KMS-11 (cell line): ENCODE measurements at regions not wholly inside any gene's neighbourhood (a gene's known extent, or its start where the extent isn't known, plus 50 kb on each side); places are given as distances from the start of the nearest gene placed in this dataset.
A peak's percentile ranks its signal among the peaks of the same experiment; 100 is the strongest.

Source experiments
- H2AFZ ChIP-seq: fragments of 200-600 bp; sonication (generic); 2 replicates; pipeline ENCODE4 v1.6.1; 2016; ENCODE audit warnings: antibody characterized with exemption, mixed run types, low read depth
- H3K27ac ChIP-seq: fragments of 200-600 bp; sonication (generic); 2 replicates; pipeline ENCODE4 v1.6.1; 2016; ENCODE audit warnings: mild to moderate bottlenecking, mixed run types
- H3K27me3 ChIP-seq: fragments of 200-600 bp; sonication (generic); 2 replicates; pipeline ENCODE4 v1.6.1; 2017; ENCODE audit warnings: mild to moderate bottlenecking, low read depth, mixed run types, moderate library complexity; ENCODE audit not compliant: insufficient read depth
- H3K36me3 ChIP-seq: fragments of 200-600 bp; sonication (generic); 2 replicates; pipeline ENCODE4 v1.6.1; 2017; ENCODE audit warnings: mild to moderate bottlenecking, mixed run types; ENCODE audit not compliant: insufficient read depth
- H3K4me1 ChIP-seq: fragments of 200-600 bp; sonication (generic); 2 replicates; pipeline ENCODE4 v1.6.1; 2016; ENCODE audit warnings: mild to moderate bottlenecking, low read depth, mixed run types; ENCODE audit not compliant: poor library complexity, severe bottlenecking
- H3K4me2 ChIP-seq: fragments of 200-600 bp; sonication (generic); 2 replicates; pipeline ENCODE4 v1.7.0; 2016; ENCODE audit warnings: mild to moderate bottlenecking, mixed run types
- H3K4me3 ChIP-seq: fragments of 200-600 bp; sonication (generic); IDR thresholded peaks from 2 replicates; pipeline ENCODE4 v1.6.1; 2017; ENCODE audit warnings: low read depth, low read length, mixed read lengths; ENCODE audit not compliant: insufficient read depth
- H3K79me2 ChIP-seq: fragments of 200-600 bp; sonication (generic); 2 replicates; pipeline ENCODE4 v1.6.1; 2016; ENCODE audit warnings: low read depth, mixed run types; ENCODE audit not compliant: insufficient read depth
- H3K9ac ChIP-seq: fragments of 200-600 bp; sonication (generic); 2 replicates; pipeline ENCODE4 v1.6.1; 2016; ENCODE audit warnings: mild to moderate bottlenecking, mixed run types
- H4K20me1 ChIP-seq: fragments of 200-600 bp; sonication (generic); 2 replicates; pipeline ENCODE4 v1.6.1; 2016; ENCODE audit warnings: mild to moderate bottlenecking, mixed run types; ENCODE audit not compliant: insufficient read depth
- TF ChIP-seq, protein P1 (sequence below): fragments of 200-600 bp; sonication (generic); conservative IDR thresholded peaks from 2 replicates; pipeline ENCODE4 v1.6.1; 2017; ENCODE audit warnings: low read depth, mild to moderate bottlenecking, antibody characterized with exemption, low read length, moderate library complexity, mixed read lengths

DNA sequence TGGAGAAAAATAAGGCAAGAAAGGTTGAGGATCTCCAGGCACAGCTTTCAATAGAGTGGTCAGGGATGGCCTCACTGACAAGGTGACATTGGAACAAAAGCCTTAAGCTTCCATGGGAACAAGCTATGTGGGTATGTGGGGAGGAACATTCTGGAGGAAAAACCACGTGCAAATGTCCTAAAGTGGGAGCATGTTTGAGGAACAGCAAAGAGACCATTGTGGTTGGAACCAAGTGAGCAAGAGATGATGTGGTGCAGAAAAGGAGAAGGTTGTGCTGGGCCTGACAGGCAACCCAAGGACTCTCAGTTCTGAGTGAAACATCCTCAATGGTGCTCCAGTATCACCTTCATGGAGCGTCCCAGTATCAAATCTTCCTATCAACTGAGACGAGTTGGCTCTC, 184.0 kb downstream of the CAND1 start:
- peak overlapping the region; percentile 15; the same call in 1 of the 2 replicates for H2AFZ ChIP-seq
- H3K9ac ChIP-seq = no peak overlapping the region; the same call in 1 of the 2 replicates
- TF ChIP-seq, protein P1, sequence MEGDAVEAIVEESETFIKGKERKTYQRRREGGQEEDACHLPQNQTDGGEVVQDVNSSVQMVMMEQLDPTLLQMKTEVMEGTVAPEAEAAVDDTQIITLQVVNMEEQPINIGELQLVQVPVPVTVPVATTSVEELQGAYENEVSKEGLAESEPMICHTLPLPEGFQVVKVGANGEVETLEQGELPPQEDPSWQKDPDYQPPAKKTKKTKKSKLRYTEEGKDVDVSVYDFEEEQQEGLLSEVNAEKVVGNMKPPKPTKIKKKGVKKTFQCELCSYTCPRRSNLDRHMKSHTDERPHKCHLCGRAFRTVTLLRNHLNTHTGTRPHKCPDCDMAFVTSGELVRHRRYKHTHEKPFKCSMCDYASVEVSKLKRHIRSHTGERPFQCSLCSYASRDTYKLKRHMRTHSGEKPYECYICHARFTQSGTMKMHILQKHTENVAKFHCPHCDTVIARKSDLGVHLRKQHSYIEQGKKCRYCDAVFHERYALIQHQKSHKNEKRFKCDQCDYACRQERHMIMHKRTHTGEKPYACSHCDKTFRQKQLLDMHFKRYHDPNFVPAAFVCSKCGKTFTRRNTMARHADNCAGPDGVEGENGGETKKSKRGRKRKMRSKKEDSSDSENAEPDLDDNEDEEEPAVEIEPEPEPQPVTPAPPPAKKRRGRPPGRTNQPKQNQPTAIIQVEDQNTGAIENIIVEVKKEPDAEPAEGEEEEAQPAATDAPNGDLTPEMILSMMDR = no peak
- no peaks in the 10 kb centered on the region for H3K27me3 ChIP-seq
- no peak overlapping the region for H3K4me3 ChIP-seq
- H3K4me1 ChIP-seq = peaks cover 73% of the 10 kb centered on the region
- no peaks in the 10 kb centered on the region for H4K20me1 ChIP-seq
- H3K79me2 ChIP-seq = no peaks in the 10 kb centered on the region
- no peaks in the 10 kb centered on the region for H3K36me3 ChIP-seq
- peak overlapping the region; percentile 83 for H3K4me2 ChIP-seq
- H3K27ac ChIP-seq = peak overlapping the region; percentile 78

DNA sequence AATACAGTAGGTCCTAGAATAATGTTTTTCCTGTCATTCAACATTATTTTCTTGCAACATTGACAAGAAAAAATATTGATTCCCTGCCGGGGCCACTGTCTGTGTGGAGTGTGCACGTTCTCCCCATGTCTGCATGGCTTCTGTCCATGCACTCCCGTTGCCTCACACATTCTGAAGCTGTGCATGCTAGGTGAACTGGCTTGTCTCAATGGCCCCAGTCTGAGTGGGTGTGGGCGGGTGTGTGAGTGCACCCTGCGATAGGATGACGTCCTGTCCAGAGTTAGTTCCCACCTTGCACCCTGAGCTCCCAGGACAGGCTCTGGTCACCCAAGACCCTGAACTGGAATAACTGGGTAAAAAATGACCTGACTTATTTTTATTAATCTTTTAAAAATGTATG, 186.1 kb downstream of the CAND1 start:
- no peak overlapping the region for H3K4me3 ChIP-seq
- TF ChIP-seq, protein P1 = no peak
- no peaks in the 10 kb centered on the region for H4K20me1 ChIP-seq
- no peak overlapping the region for H3K4me2 ChIP-seq
- no peaks in the 10 kb centered on the region for H3K27me3 ChIP-seq
- H3K36me3 ChIP-seq = no peaks in the 10 kb centered on the region
- no peak overlapping the region for H3K27ac ChIP-seq
- H2AFZ ChIP-seq = no peak overlapping the region
- H3K79me2 ChIP-seq = no peaks in the 10 kb centered on the region
- H3K4me1 ChIP-seq = peaks cover 53% of the 10 kb centered on the region
- no peak overlapping the region for H3K9ac ChIP-seq

DNA sequence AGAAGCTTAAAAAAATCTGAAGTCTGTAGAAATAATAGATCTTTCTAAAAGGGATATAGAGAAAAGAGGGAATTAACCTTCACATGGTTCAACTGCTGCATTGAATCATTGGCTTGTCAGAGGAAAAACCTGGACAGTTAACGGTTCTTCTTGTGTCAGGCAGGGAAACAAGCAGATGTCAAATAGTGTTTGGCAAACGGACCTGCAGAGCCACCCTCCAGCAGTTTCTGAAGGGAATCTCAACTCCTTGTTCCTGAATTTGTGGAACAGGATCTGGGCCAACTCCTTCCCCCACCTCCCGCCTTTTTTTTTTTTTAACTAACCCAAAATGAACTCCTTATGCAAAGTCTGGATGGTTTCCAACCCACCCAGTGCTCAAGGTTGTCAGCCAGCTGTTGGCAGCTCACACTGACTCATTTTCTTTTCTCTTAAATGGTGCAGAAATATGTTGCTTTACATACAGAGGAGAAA, 187.3 kb downstream of the CAND1 start:
- no peaks in the 10 kb centered on the region for H3K27me3 ChIP-seq
- no peak overlapping the region for H3K9ac ChIP-seq
- no peak overlapping the region for H3K4me2 ChIP-seq
- H2AFZ ChIP-seq = no peak overlapping the region
- no peaks in the 10 kb centered on the region for H4K20me1 ChIP-seq
- TF ChIP-seq, protein P1 = no peak
- no peak overlapping the region for H3K4me3 ChIP-seq
- no peaks in the 10 kb centered on the region for H3K79me2 ChIP-seq
- no peaks in the 10 kb centered on the region for H3K36me3 ChIP-seq
- no peak overlapping the region for H3K27ac ChIP-seq
- peaks cover 40% of the 10 kb centered on the region for H3K4me1 ChIP-seq

DNA sequence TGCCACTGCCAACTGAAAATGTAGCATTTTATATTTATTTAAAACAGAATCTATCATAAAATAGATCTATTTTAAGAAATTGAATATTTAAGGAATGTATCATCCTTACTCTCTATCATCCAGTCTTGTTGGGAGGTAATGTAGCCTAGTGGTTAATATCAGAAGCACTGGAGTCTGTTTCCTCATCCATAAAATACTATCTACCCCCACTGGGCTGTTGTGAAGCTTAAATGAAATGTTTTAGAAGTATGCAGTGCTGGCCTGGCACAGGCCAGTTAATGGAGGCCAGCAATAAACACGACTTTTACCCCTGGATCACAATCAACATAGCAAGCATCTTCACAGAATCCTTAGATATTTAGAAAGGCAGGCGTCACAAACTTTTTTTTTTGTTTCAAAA, 188.0 kb downstream of the CAND1 start:
- Histone ChIP-seq H3K27me3 (no peaks in the 10 kb centered on the region), H2AFZ (no peak overlapping the region), H4K20me1 (no peaks in the 10 kb centered on the region), H3K79me2 (no peaks in the 10 kb centered on the region), H3K4me3 (no peak overlapping the region), H3K27ac (no peak overlapping the region), H3K4me2 (no peak overlapping the region), H3K4me1 (peaks cover 34% of the 10 kb centered on the region), H3K9ac (no peak overlapping the region), H3K36me3 (no peaks in the 10 kb centered on the region)
- TF ChIP-seq, protein P1 = no peak
